ENCODE measurements at regions not wholly inside any gene's neighbourhood (a gene's known extent, or its start where the extent isn't known, plus 50 kb on each side); places are given as distances from the start of the nearest gene placed in this dataset.

DNA sequence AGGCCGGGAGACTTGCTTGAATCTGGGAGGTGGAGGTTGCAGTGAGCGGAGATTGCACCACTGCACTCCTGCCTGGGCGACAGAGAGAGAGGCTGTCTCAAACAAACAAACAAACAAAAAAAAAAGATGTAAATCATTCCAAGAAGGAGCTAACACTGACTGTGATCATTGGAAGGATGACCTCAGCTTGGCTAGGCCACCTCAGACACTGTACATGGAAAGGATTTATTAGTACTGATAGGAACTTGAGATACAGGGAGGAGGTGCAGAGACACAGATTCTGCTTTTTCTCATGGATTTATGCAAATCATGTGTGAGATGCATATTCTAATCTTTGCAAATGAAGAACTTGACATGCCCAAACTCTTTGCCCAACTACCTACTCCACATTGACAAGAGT lies 293.6 kb downstream of the HIVEP2 start:
- TF ChIP-seq, protein P1, sequence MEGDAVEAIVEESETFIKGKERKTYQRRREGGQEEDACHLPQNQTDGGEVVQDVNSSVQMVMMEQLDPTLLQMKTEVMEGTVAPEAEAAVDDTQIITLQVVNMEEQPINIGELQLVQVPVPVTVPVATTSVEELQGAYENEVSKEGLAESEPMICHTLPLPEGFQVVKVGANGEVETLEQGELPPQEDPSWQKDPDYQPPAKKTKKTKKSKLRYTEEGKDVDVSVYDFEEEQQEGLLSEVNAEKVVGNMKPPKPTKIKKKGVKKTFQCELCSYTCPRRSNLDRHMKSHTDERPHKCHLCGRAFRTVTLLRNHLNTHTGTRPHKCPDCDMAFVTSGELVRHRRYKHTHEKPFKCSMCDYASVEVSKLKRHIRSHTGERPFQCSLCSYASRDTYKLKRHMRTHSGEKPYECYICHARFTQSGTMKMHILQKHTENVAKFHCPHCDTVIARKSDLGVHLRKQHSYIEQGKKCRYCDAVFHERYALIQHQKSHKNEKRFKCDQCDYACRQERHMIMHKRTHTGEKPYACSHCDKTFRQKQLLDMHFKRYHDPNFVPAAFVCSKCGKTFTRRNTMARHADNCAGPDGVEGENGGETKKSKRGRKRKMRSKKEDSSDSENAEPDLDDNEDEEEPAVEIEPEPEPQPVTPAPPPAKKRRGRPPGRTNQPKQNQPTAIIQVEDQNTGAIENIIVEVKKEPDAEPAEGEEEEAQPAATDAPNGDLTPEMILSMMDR (IDR thresholded peaks at IDR 0.05): no peak
- TF ChIP-seq POLR2A (IDR thresholded peaks at IDR 0.05) (no peak), POLR2AphosphoS5 (IDR thresholded peaks at IDR 0.05) (no peak), EP300 (IDR thresholded peaks at IDR 0.05) (no peak)
- DNase-seq: no peak
- no peak overlapping the region for H3K4me3 ChIP-seq
- no peaks in the 10 kb centered on the region for H3K36me3 ChIP-seq
- no peaks in the 10 kb centered on the region for H3K27me3 ChIP-seq
- no peaks in the 10 kb centered on the region for H3K9me3 ChIP-seq
- H3K4me1 ChIP-seq: no peaks in the 10 kb centered on the region
- 93 to 96% methylated on average over 3 of the region's 3 CpGs for WGBS, 2 donors
- ATAC-seq (ENCODE audit: low FRiP score in 2 of 2): no peak
- no peak overlapping the region for H3K27ac ChIP-seq

DNA sequence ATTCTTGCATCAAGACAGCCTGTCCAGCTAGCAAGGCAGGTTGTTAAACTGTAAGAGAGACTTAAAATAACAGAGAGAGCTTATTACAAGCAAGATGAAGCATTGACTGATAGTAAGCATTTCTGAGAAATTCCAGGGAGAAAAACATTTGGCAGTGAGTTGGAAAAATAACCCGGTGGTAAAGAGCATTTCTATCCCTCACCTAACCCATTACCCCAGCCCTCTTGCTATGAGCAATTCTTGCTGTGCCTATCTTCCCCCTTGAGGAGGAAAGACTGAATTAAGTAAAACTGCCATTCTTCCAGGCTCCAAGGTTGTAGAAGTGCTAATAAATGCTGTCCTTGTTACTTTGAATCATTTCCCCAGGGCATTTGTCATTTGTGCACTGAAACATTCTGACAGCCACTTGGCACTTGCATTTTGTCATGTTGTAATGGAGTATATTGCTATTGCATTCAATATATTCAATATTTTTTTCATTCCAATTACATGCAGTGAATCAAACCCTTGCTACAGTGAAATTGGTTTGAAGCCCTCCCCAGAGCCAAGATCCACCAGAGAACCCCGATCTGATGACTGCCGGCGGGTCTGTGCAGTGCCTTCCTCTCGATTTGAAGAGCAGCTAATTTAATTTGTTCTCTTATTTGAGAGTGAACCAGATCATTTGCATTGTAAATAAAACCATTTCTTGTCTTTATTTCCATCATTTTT lies 291.1 kb downstream of the HIVEP2 start:
- Histone ChIP-seq H3K4me1 (no peaks in the 10 kb centered on the region), H3K4me3 (no peak overlapping the region), H3K36me3 (no peaks in the 10 kb centered on the region), H3K27ac (no peak overlapping the region), H3K27me3 (no peaks in the 10 kb centered on the region), H3K9me3 (no peaks in the 10 kb centered on the region)
- 75 to 76% methylated on average over 5 of the region's 5 CpGs for WGBS, 2 donors
- no peak for DNase-seq
- ATAC-seq (ENCODE audit: low FRiP score in 2 of 2): no peak
- TF ChIP-seq EP300 (IDR thresholded peaks at IDR 0.05) (no peak), POLR2A (IDR thresholded peaks at IDR 0.05) (no peak), POLR2AphosphoS5 (IDR thresholded peaks at IDR 0.05) (no peak)
- TF ChIP-seq, protein P1 (IDR thresholded peaks at IDR 0.05): no peak

DNA sequence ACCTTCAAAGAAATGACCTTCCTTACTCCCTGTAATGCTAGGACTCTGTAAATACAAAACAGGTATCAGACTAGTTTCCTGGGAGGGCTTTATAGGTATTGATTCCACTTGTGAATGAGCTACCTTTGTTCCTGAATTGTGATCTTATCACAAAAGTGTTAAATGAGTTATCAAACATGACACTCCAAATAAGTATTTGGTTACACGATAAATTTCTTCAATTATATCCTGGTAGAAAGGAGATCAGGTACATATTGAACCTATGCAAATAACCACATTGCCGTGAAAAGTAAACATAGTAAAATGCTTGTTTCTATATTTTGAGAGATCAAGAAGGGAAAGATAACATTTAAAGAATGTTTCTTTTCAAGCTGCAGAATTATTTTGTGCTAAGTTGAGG lies 285.3 kb downstream of the HIVEP2 start:
- Histone ChIP-seq H3K4me1 (no peaks in the 10 kb centered on the region), H3K36me3 (no peaks in the 10 kb centered on the region), H3K4me3 (no peak overlapping the region), H3K9me3 (no peaks in the 10 kb centered on the region), H3K27me3 (no peaks in the 10 kb centered on the region), H3K27ac (no peak overlapping the region)
- TF ChIP-seq, protein P1 (IDR thresholded peaks at IDR 0.05): no peak
- TF ChIP-seq POLR2A (IDR thresholded peaks at IDR 0.05): no peak
- TF ChIP-seq POLR2AphosphoS5 (IDR thresholded peaks at IDR 0.05): no peak
- TF ChIP-seq EP300 (IDR thresholded peaks at IDR 0.05): no peak
- DNase-seq: no peak
- ATAC-seq (ENCODE audit: low FRiP score in 2 of 2): no peak
- WGBS, 2 donors: 47 to 74% methylated on average over 2 of the region's 2 CpGs

DNA sequence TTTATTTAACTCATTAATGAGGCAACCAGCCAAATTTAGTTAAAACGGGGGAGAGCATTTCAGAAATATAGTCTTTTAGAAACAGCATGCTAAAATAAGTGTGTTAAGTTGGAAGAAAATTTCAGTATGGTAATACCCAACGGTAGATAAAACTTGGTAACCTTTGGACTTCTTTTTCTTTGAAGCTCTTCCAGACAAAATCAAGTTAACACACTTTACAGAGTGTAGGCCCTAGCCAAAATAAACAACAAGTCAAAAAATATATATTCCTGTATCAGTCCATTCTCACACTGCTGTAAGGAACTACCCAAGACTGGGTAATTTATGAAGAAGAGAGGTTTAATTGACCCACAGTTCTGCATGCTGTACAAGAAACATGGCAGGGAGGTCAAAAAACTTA lies 279.6 kb downstream of the HIVEP2 start:
- H3K27ac ChIP-seq: no peak overlapping the region
- H3K9me3 ChIP-seq: no peaks in the 10 kb centered on the region
- no peak for TF ChIP-seq EP300 (IDR thresholded peaks at IDR 0.05)
- TF ChIP-seq POLR2AphosphoS5 (IDR thresholded peaks at IDR 0.05): no peak
- TF ChIP-seq, protein P1 (IDR thresholded peaks at IDR 0.05): no peak
- no peak for TF ChIP-seq POLR2A (IDR thresholded peaks at IDR 0.05)
- no peaks in the 10 kb centered on the region for H3K36me3 ChIP-seq
- 69 to 82% methylated on average over 2 of the region's 2 CpGs for WGBS, 2 donors
- H3K4me1 ChIP-seq: no peaks in the 10 kb centered on the region
- DNase-seq (no peak), ATAC-seq (ENCODE audit: low FRiP score in 2 of 2) (no peak)
- no peak overlapping the region for H3K4me3 ChIP-seq
- no peaks in the 10 kb centered on the region for H3K27me3 ChIP-seq

DNA sequence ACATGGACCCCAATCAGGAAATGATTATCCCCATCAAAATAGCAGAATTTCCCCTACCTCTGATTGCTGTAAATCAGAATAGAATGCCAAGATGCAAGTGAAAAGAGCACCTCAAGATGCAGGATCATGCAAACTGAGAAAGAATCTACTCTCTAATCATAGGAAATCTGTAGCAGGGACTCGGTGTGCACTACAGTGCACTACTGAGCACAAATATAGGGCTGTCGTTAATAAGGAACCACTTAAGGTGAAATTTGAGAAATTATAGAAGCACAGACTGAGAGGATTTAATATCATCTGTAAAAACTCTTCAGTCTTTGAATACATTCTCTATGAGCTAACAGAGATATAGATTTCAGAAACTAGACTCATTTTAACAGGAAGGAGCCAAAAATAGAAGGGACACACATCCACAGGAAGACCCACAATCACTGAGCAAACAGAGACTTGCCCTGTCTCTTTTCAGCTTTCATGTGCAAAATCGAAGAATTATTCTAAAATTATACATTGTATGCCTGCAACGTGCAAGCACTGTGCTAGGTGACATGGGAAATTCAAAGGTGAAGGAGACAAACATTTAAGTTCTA lies 278.3 kb downstream of the HIVEP2 start:
- no peak for DNase-seq
- 54 to 60% methylated on average over 4 of the region's 4 CpGs for WGBS, 2 donors
- Histone ChIP-seq H3K36me3 (no peaks in the 10 kb centered on the region), H3K27ac (no peak overlapping the region), H3K9me3 (no peaks in the 10 kb centered on the region), H3K4me1 (no peaks in the 10 kb centered on the region), H3K27me3 (no peaks in the 10 kb centered on the region), H3K4me3 (no peak overlapping the region)
- ATAC-seq (ENCODE audit: low FRiP score in 2 of 2): no peak
- TF ChIP-seq POLR2A (IDR thresholded peaks at IDR 0.05) (no peak), EP300 (IDR thresholded peaks at IDR 0.05) (no peak), POLR2AphosphoS5 (IDR thresholded peaks at IDR 0.05) (no peak)
